Astrocyte of the cerebellum (primary cell): ENCODE measurements at regions not wholly inside any gene's neighbourhood (a gene's known extent, or its start where the extent isn't known, plus 50 kb on each side); places are given as distances from the start of the nearest gene placed in this dataset.

Experiments
- DNase-seq: peaks from one replicate; pipeline ENCODE4 v3.0.0-alpha.2; 2011; ENCODE audit warnings: low read depth
- H3K4me3 ChIP-seq: 2 replicates; pipeline ENCODE4 v1.5.1; 2011; ENCODE audit warnings: mild to moderate bottlenecking, low read depth, low read length, moderate library complexity
- in situ Hi-C: cut with HindIII; loops from 2 replicates; pipeline ENCODE4 v1.10.0; 2017; ENCODE audit warnings: low sequenced_read_pairs
- TF ChIP-seq, protein P1 (sequence below): IDR thresholded peaks from 2 replicates; pipeline ENCODE4 v1.5.1; 2012; ENCODE audit warnings: low read length, low read depth, moderate library complexity, mild to moderate bottlenecking; ENCODE audit errors: missing control alignments

DNA sequence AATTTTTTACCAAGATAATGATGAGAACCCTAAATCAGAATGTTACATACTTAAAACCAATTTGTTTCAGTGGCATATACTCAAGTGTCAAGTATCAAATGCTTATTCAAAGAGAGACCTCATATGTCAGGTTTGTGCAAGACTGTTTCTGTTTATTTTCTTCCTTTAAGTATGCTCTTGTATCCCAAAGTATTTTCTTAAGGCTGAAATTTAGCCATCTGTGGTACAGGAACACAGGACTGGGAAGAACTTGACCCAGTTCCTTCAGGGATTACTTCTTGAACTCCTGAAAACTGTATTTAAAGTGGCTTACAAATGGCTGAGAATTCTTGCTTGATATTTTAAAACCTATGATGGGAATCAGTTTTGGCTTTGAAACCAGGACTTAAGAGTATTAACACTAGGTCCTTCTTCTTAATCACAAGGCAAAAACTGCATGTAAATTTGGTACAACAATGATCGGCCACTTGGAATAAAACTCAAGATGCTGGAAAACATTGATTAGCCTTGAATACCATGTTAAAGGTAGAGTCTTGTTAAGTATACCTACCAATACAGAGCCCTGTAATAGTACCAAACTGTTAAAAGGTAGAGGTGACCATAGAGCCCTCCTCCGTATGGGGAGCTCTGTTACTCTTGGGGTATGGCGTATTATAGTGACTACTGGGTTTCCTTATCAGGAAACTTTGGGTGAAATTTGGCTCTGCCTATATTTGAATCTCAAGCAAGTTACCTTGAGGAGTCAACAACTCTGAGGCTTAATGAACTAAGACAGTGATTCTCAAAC is 95.9 kb downstream of the BLID start:
- no peak overlapping the region for H3K4me3 ChIP-seq
- in situ Hi-C loops: no loop called here
- TF ChIP-seq, protein P1, sequence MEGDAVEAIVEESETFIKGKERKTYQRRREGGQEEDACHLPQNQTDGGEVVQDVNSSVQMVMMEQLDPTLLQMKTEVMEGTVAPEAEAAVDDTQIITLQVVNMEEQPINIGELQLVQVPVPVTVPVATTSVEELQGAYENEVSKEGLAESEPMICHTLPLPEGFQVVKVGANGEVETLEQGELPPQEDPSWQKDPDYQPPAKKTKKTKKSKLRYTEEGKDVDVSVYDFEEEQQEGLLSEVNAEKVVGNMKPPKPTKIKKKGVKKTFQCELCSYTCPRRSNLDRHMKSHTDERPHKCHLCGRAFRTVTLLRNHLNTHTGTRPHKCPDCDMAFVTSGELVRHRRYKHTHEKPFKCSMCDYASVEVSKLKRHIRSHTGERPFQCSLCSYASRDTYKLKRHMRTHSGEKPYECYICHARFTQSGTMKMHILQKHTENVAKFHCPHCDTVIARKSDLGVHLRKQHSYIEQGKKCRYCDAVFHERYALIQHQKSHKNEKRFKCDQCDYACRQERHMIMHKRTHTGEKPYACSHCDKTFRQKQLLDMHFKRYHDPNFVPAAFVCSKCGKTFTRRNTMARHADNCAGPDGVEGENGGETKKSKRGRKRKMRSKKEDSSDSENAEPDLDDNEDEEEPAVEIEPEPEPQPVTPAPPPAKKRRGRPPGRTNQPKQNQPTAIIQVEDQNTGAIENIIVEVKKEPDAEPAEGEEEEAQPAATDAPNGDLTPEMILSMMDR: no peak
- DNase-seq: no peak

DNA sequence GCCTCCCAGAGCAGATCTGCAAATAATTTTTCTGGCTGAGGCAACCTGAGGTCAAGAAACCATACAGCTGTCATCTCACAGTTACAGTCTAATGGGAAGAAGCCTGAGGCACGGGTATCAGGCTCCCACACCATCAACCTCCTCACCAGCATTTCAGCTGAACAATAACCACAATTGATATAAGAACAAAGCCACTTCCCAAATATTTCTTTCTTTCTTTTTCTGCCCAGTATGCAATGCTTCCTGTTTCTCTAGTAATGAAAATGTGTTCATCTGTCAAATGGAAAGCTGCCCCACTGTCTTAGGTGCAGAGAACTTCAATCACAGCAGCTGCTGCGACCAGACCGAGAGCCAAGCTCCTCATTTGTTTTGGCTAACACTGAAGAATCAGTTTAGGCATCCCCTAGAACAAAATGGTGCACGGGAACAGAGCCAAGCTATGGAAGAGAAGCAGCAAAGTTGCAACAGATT is 108.4 kb downstream of the BLID start:
- in situ Hi-C loops: no loop called here
- H3K4me3 ChIP-seq: no peak overlapping the region
- DNase-seq: peak; percentile 74
- TF ChIP-seq, protein P1: no peak

DNA sequence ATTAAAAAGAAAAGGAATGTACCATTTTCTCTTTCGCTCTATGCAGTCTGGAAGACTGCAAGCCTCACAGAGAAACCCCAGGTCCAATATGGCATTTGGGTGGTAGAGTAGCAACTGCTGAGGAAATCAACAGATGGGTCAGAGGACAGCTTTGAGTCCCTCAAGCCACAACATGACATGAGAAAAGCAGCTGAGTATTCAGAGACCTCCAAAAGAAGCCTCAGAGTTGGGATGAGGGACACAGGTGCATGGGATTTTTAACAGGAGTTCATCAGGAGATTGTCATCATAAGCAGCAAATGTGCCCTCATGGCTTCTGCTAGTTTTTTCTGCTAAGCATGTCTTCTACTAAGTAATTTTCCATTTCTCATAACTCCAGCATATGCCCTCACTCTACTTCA is 111.6 kb downstream of the BLID start:
- DNase-seq: no peak
- TF ChIP-seq, protein P1: no peak
- in situ Hi-C loops: no loop called here
- no peak overlapping the region for H3K4me3 ChIP-seq

DNA sequence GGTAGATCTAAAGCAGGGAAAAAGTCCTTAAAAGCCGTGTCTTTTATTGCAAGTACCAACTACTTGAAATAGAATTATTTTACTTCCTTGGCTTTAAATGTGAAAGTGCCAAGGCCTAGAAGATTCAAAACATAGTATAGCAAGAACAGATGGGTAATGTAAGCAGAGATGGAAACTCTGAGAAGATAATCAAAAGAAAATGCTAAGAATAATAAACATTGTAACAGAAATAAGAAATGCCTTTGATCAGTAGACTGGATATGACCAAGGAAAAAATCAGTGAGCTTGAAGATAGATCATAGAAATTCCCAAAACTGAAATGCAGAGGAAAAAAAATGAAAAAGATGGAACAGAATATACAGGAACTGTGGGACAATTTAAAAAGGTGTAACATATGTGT is 113.1 kb downstream of the BLID start:
- in situ Hi-C loops: no loop called here

DNA sequence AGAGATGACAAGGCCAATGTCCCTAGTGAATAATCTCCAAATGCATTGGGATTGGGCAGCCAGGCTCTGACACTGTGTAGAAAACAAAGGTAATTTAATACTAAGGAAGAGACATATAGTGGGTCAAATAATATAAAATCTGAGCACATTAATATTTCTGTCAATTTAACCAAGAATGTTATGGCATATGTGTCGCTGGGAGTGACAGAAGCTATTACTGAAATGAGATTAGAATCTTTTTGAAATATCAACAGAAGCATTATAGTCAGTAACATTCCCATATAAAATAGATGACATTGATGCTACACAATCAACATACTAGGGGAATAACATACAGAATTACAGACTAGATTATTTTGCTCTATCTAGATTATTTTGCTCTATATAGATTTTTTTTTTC is 114.0 kb downstream of the BLID start:
- in situ Hi-C loops: no loop called here
- TF ChIP-seq, protein P1: no peak
- DNase-seq: no peak
- no peak overlapping the region for H3K4me3 ChIP-seq

More for the DNA sequence above, 113.1 kb downstream of the BLID start:
- H3K4me3 ChIP-seq: no peak overlapping the region
- no peak for DNase-seq
- TF ChIP-seq, protein P1: no peak

DNA sequence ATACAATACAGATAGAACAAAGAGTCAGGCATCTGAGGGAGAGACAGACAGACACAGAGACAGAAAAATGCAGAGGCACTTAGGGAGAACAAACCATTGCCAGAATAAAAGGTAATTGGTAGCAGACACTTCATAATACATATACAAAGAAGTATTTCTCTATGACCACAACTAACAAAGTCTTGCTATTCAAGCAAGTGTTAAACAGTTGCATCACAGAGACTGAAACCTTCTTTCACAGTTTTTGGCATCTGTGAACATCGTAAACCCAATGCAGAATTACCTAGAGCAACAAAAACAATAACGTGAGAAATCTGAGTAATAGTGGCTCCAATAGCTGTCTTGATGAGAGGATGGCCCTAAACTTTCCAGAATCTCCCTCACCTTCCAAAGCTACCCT is 116.4 kb downstream of the BLID start:
- TF ChIP-seq, protein P1: no peak
- DNase-seq: no peak
- in situ Hi-C loops: no loop called here
- no peak overlapping the region for H3K4me3 ChIP-seq
